ENCODE measurements at regions not wholly inside any gene's neighbourhood (a gene's known extent, or its start where the extent isn't known, plus 50 kb on each side); places are given as distances from the start of the nearest gene placed in this dataset.

- CTCF ChIA-PET, result no interaction called here
- Histone ChIP-seq H3K4me1 (ENCODE audit: insufficient read depth, low read length, poor library complexity, severe bottlenecking) (no peaks in the 10 kb centered on the region), H3K4me3 (ENCODE audit: low read depth, low read length, poor library complexity, severe bottlenecking) (no peak overlapping the region), H3K36me3 (ENCODE audit: insufficient read depth, low read length, poor library complexity, severe bottlenecking) (no peaks in the 10 kb centered on the region), H3K27ac (ENCODE audit: low read depth, low read length, poor library complexity, severe bottlenecking) (no peak overlapping the region), H3K9me3 (ENCODE audit: low read depth, low read length, poor library complexity, severe bottlenecking) (peaks cover 9% of the 10 kb centered on the region), H3K27me3 (replicated peaks; ENCODE audit: insufficient read depth, low read depth, low read length, poor library complexity) (no peaks in the 10 kb centered on the region)
- TF ChIP-seq CTCF (conservative IDR thresholded peaks at IDR 0.05; ENCODE audit: low read depth, low read length), result no peak
- no peak for TF ChIP-seq EZH2 (IDR thresholded peaks at IDR 0.05; ENCODE audit: borderline replicate concordance, low read depth, low read length, poor library complexity, severe bottlenecking)
- intact Hi-C loops (cut with micrococcal nuclease; ENCODE audit: unreplicated experiment), result no loop called here
- no peak for DNase-seq (ENCODE audit: low spot score)
- no TSS peak for BruUV-seq (replicated peaks)
- POLR2A ChIA-PET (ENCODE audit: low non-redundant PET), result no interaction called here
Observed at GRCh38 chr21:16775076-16775475, 737.8 kb upstream of the CXADR start.

- TF ChIP-seq CTCF (conservative IDR thresholded peaks at IDR 0.05; ENCODE audit: low read depth, low read length) (no peak), EZH2 (IDR thresholded peaks at IDR 0.05; ENCODE audit: borderline replicate concordance, low read depth, low read length, poor library complexity, severe bottlenecking) (no peak)
- Histone ChIP-seq H3K4me3 (ENCODE audit: low read depth, low read length, poor library complexity, severe bottlenecking) (no peak overlapping the region), H3K36me3 (ENCODE audit: insufficient read depth, low read length, poor library complexity, severe bottlenecking) (no peaks in the 10 kb centered on the region), H3K27ac (ENCODE audit: low read depth, low read length, poor library complexity, severe bottlenecking) (no peak overlapping the region), H3K9me3 (ENCODE audit: low read depth, low read length, poor library complexity, severe bottlenecking) (peaks cover 7% of the 10 kb centered on the region), H3K4me1 (ENCODE audit: insufficient read depth, low read length, poor library complexity, severe bottlenecking) (no peaks in the 10 kb centered on the region), H3K27me3 (replicated peaks; ENCODE audit: insufficient read depth, low read depth, low read length, poor library complexity) (no peaks in the 10 kb centered on the region)
- intact Hi-C loops (cut with micrococcal nuclease; ENCODE audit: unreplicated experiment), result no loop called here
- CTCF ChIA-PET, result no interaction called here
- no peak for DNase-seq (ENCODE audit: low spot score)
- POLR2A ChIA-PET (ENCODE audit: low non-redundant PET), result no interaction called here
- no TSS peak for BruUV-seq (replicated peaks)
Observed at GRCh38 chr21:16777041-16777720, 735.7 kb upstream of the CXADR start.

- H3K36me3 ChIP-seq (ENCODE audit: insufficient read depth, low read length, poor library complexity, severe bottlenecking), result no peaks in the 10 kb centered on the region
- H3K4me3 ChIP-seq (ENCODE audit: low read depth, low read length, poor library complexity, severe bottlenecking), result no peak overlapping the region
- ChIA-PET POLR2A (ENCODE audit: low non-redundant PET) (no interaction called here), CTCF (no interaction called here)
- H3K9me3 ChIP-seq (ENCODE audit: low read depth, low read length, poor library complexity, severe bottlenecking), result peaks cover 4% of the 10 kb centered on the region
- intact Hi-C loops (cut with micrococcal nuclease; ENCODE audit: unreplicated experiment), result no loop called here
- no peaks in the 10 kb centered on the region for H3K4me1 ChIP-seq (ENCODE audit: insufficient read depth, low read length, poor library complexity, severe bottlenecking)
- DNase-seq (ENCODE audit: low spot score), result no peak
- TF ChIP-seq EZH2 (IDR thresholded peaks at IDR 0.05; ENCODE audit: borderline replicate concordance, low read depth, low read length, poor library complexity, severe bottlenecking) (no peak), CTCF (conservative IDR thresholded peaks at IDR 0.05; ENCODE audit: low read depth, low read length) (no peak)
- H3K27ac ChIP-seq (ENCODE audit: low read depth, low read length, poor library complexity, severe bottlenecking), result no peak overlapping the region
- no TSS peak for BruUV-seq (replicated peaks)
- H3K27me3 ChIP-seq (replicated peaks; ENCODE audit: insufficient read depth, low read depth, low read length, poor library complexity), result no peaks in the 10 kb centered on the region
Observed at GRCh38 chr21:16788584-16788983, 724.3 kb upstream of the CXADR start.

Data from A673 (cell line).